ENCODE measurements at regions not wholly inside any gene's neighbourhood (a gene's known extent, or its start where the extent isn't known, plus 50 kb on each side); places are given as distances from the start of the nearest gene placed in this dataset.

DNA sequence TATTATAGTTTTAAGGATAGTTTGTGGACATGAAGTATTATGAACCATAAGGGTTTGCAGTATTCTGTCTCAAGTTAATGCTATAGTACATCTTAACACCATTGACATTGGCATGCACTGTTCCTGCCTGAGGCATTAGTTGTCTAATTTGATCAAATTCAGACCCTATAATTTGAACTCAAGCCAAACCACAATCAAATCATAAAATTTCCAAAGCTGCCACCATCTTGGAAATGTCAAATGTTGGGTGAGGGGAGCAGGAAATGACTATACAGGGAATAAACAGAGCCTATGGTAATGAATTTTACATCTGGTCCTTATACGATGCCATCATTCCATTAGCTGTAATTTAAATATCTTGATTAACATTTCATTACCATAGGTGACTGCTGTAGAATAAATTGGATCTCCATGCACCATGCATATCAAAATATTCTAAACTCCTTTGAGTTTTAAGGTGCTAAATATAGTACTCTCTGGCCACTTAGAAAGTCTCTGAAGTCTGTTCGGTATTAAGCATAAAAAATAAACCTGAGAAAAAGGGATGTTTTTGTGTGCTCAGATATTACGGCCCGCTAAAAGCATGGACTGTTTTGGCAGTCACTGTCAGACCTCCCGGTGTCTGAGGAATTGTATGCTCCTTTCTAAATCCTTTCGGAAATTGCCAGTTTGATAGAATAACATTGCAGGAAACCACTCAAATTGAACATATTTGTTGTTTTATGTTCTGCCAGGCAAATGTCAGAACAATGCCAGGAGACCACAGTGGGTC is 257.7 kb downstream of the SPRY2 start:
- no peak for TF ChIP-seq EZH2phosphoT487 (IDR thresholded peaks at IDR 0.05; ENCODE audit: unreplicated experiment)
- TF ChIP-seq ZNF331 (CRISPR knock-in tag; IDR thresholded peaks at IDR 0.05; ENCODE audit: low read depth): no peak
- no peak for TF ChIP-seq EZH2 (IDR thresholded peaks at IDR 0.05; ENCODE audit: low read depth, unreplicated experiment)
- TF ChIP-seq, protein P1, sequence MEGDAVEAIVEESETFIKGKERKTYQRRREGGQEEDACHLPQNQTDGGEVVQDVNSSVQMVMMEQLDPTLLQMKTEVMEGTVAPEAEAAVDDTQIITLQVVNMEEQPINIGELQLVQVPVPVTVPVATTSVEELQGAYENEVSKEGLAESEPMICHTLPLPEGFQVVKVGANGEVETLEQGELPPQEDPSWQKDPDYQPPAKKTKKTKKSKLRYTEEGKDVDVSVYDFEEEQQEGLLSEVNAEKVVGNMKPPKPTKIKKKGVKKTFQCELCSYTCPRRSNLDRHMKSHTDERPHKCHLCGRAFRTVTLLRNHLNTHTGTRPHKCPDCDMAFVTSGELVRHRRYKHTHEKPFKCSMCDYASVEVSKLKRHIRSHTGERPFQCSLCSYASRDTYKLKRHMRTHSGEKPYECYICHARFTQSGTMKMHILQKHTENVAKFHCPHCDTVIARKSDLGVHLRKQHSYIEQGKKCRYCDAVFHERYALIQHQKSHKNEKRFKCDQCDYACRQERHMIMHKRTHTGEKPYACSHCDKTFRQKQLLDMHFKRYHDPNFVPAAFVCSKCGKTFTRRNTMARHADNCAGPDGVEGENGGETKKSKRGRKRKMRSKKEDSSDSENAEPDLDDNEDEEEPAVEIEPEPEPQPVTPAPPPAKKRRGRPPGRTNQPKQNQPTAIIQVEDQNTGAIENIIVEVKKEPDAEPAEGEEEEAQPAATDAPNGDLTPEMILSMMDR (conservative IDR thresholded peaks at IDR 0.05; ENCODE audit: low read depth in 2 of 2): no peak
- no peak for TF ChIP-seq JUNB (IDR thresholded peaks at IDR 0.05; ENCODE audit: unreplicated experiment)
- TF ChIP-seq STAT1 (IDR thresholded peaks at IDR 0.05; ENCODE audit: unreplicated experiment): no peak
- TF ChIP-seq, protein P2, sequence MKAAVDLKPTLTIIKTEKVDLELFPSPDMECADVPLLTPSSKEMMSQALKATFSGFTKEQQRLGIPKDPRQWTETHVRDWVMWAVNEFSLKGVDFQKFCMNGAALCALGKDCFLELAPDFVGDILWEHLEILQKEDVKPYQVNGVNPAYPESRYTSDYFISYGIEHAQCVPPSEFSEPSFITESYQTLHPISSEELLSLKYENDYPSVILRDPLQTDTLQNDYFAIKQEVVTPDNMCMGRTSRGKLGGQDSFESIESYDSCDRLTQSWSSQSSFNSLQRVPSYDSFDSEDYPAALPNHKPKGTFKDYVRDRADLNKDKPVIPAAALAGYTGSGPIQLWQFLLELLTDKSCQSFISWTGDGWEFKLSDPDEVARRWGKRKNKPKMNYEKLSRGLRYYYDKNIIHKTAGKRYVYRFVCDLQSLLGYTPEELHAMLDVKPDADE (IDR thresholded peaks at IDR 0.05): no peak

All from GM23338 (cell line).